ENCODE measurements at regions not wholly inside any gene's neighbourhood (a gene's known extent, or its start where the extent isn't known, plus 50 kb on each side); places are given as distances from the start of the nearest gene placed in this dataset.
"Not testable (repeated sequence)": the region's sequence is repeated elsewhere in the genome, so short reads cannot be mapped to it uniquely, and the experiment has no call there.

DNA sequence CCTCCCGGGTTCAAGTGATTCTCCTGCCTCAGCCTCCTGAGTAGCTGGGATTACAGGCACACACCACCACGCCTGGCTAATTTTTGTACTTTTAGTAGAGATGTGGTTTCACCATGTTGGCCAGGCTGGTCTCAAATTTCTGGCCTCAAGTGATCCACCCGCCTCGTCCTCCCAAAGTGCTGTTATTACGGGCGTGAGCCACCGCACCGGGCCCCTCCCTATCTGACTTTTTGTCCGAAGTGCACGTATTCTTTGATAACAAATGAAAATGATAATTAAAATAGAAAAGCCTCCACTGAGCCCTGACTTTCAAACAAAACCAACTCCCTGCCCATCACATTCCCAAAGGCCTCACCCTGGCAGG, 278.6 kb downstream of the TTC6 start:
- H3K36me3 ChIP-seq (ENCODE audit: control insufficient read depth in 1 of 2, insufficient read depth in 2 of 2, low read length in 2 of 2); H3K4me3 ChIP-seq (ENCODE audit: low read depth in 1 of 2, low read length in 2 of 2); H3K27me3 ChIP-seq (ENCODE audit: low read depth, low read length); H3K27ac ChIP-seq (ENCODE audit: low read length); H3K9me3 ChIP-seq (ENCODE audit: control insufficient read depth in 1 of 2, low read length in 2 of 2); H3K4me1 ChIP-seq (ENCODE audit: control insufficient read depth in 1 of 2, insufficient read depth in 2 of 2, low read length in 2 of 2): not testable (repeated sequence)

DNA sequence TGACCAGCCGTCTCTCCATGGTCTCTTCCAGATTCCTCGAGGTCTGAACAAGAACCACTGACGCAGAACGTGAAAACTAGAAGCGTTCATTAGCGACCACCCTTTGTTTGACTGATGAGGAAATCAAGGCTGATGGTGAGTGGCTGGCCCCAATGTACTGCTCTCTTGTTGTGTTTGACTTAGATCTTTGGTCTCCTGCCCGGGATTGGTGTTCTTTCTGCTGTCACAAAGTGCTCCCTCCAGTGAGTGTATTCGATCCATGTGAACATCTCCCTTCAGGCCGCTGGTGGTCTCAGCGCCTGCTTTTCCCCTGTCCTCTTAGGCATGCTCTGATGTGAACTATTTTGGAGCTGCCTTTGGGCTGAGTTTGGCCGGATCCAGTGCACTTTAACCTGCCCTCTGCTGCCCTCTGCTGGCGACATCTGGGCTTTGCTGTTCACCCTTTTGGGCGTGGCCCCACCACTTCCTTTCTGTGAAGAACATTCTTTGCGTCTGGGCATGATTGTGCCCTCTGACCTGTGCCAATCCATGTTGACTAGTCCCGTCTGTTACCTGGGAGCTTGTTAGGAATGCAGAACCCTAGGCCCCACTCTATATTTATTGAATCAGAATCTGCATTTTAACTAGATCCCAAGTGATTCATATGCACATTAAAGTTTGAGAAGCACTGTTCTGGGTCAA, 279.1 kb downstream of the TTC6 start:
- H3K4me3 ChIP-seq (ENCODE audit: low read depth in 1 of 2, low read length in 2 of 2): no peak overlapping the region
- H3K27ac ChIP-seq (ENCODE audit: low read length): no peak overlapping the region
- H3K36me3 ChIP-seq (ENCODE audit: control insufficient read depth in 1 of 2, insufficient read depth in 2 of 2, low read length in 2 of 2): no peaks in the 10 kb centered on the region
- peaks cover 0 to 5% of the 10 kb centered on the region in 2 donors for H3K4me1 ChIP-seq (ENCODE audit: control insufficient read depth in 1 of 2, insufficient read depth in 2 of 2, low read length in 2 of 2)
- no peaks in the 10 kb centered on the region for H3K9me3 ChIP-seq (ENCODE audit: control insufficient read depth in 1 of 2, low read length in 2 of 2)
- H3K27me3 ChIP-seq (ENCODE audit: low read depth, low read length): no peaks in the 10 kb centered on the region

DNA sequence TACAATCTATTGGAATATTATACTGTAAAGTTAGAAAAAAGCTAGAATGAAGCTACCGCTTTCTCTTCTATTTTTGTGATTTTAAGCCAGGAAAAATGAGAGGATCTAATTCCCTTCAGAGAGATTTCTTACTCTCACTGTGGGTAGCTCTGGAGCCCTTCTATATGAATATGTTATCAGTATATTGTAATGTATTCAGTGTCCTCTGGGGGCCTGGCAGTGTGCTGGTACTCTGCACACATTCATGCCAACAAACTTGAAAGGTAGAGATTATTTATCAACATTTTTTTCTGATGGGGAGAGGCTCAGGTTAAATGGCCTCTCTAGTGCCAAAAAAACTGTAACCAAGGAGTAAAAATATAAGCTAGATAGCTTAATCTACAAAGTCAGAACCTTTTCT, 292.8 kb downstream of the TTC6 start:
- no peaks in the 10 kb centered on the region for H3K9me3 ChIP-seq (ENCODE audit: control insufficient read depth in 1 of 2, low read length in 2 of 2)
- H3K27ac ChIP-seq (ENCODE audit: low read length): no peak overlapping the region
- H3K27me3 ChIP-seq (ENCODE audit: low read depth, low read length): no peaks in the 10 kb centered on the region
- no peak overlapping the region for H3K4me3 ChIP-seq (ENCODE audit: low read depth in 1 of 2, low read length in 2 of 2)
- no peaks in the 10 kb centered on the region for H3K36me3 ChIP-seq (ENCODE audit: control insufficient read depth in 1 of 2, insufficient read depth in 2 of 2, low read length in 2 of 2)
- no peaks in the 10 kb centered on the region for H3K4me1 ChIP-seq (ENCODE audit: control insufficient read depth in 1 of 2, insufficient read depth in 2 of 2, low read length in 2 of 2)

DNA sequence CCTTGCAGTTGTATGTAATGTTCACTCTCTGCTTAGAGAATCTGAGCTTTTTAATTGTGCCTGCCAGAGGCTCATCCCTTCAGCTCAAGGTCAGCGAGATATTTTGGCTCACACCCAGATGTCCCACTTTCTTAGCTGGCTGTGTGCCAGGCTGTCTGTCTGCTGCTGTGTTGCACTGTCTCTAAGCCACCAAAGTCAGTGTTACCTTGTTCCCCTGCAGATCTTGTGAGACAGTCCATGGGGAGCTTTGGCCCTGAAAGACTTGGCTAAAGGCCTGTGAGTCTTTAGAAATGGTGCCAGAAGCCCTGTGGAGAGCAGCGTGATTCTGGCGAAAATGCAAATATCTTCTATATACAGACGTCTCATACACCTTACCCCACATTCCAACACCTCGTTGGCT, 293.7 kb downstream of the TTC6 start:
- Histone ChIP-seq H3K36me3 (ENCODE audit: control insufficient read depth in 1 of 2, insufficient read depth in 2 of 2, low read length in 2 of 2) (no peaks in the 10 kb centered on the region), H3K4me3 (ENCODE audit: low read depth in 1 of 2, low read length in 2 of 2) (no peak overlapping the region), H3K27me3 (ENCODE audit: low read depth, low read length) (no peaks in the 10 kb centered on the region), H3K9me3 (ENCODE audit: control insufficient read depth in 1 of 2, low read length in 2 of 2) (no peaks in the 10 kb centered on the region), H3K4me1 (ENCODE audit: control insufficient read depth in 1 of 2, insufficient read depth in 2 of 2, low read length in 2 of 2) (no peaks in the 10 kb centered on the region), H3K27ac (ENCODE audit: low read length) (no peak overlapping the region)

DNA sequence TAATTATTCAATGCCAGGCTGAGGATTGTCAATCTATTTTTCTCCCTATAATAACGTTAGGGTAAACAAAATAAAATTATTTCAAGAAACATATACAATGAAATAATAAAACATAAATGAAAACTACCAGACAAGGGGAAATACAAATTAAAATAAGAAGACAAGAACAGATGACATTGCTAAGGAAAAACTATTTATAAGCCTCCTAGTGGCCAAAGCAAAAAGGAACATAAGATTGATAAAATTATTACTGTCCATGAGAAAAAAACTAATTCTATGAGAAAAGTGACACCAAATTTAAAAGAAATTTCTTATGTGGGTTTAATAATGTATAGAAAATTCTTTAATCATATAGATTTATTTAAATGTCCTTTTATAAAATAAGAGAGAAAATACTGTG, 294.7 kb downstream of the TTC6 start:
- Histone ChIP-seq H3K27ac (ENCODE audit: low read length) (no peak overlapping the region), H3K27me3 (ENCODE audit: low read depth, low read length) (no peaks in the 10 kb centered on the region), H3K4me3 (ENCODE audit: low read depth in 1 of 2, low read length in 2 of 2) (no peak overlapping the region), H3K9me3 (ENCODE audit: control insufficient read depth in 1 of 2, low read length in 2 of 2) (no peaks in the 10 kb centered on the region), H3K4me1 (ENCODE audit: control insufficient read depth in 1 of 2, insufficient read depth in 2 of 2, low read length in 2 of 2) (no peaks in the 10 kb centered on the region), H3K36me3 (ENCODE audit: control insufficient read depth in 1 of 2, insufficient read depth in 2 of 2, low read length in 2 of 2) (no peaks in the 10 kb centered on the region)

DNA sequence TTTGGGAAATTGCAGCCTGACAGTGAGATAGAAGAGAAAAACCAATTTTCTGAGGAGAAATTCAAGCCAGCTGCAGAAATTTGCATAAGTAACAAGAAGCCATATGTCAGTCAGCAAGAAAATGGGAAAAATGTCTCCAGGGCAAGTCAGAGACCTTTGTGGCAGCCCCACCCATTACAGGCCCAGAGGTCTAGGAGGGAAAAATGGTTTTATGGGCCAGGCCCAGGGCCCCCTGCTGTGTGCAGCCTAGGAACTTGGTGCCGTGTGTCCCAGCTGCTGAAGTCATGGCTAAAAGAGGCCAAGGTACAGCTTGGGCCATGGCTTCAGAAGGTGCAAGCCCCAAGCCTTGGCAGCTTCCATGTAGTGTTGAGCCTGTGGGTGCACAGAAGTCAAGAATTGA, 296.1 kb downstream of the TTC6 start:
- not testable (repeated sequence) for H3K9me3 ChIP-seq (ENCODE audit: control insufficient read depth in 1 of 2, low read length in 2 of 2); H3K36me3 ChIP-seq (ENCODE audit: control insufficient read depth in 1 of 2, insufficient read depth in 2 of 2, low read length in 2 of 2); H3K4me3 ChIP-seq (ENCODE audit: low read depth in 1 of 2, low read length in 2 of 2); H3K4me1 ChIP-seq (ENCODE audit: control insufficient read depth in 1 of 2, insufficient read depth in 2 of 2, low read length in 2 of 2); H3K27ac ChIP-seq (ENCODE audit: low read length); H3K27me3 ChIP-seq (ENCODE audit: low read depth, low read length)

DNA sequence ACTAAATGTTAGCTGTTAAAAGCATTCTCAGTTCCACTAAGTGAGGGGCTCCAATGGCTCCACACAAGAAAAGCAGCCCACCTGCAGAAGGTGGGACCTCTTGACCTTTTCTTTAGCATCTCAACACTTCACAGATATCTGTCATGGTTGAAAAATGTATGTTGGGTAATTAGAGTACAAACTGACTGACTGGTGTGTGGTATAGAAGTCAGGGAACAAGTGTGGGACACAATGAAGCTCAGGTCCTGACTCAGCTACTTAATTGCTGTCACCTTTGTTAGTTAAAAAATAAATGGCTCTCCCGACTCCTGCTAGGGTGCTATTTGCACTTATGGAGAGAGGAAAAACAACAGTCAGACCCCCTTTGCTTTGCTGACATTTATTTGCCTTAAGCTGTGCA, 299.0 kb downstream of the TTC6 start:
- Histone ChIP-seq H3K27me3 (ENCODE audit: low read depth, low read length) (no peaks in the 10 kb centered on the region), H3K4me1 (ENCODE audit: control insufficient read depth in 1 of 2, insufficient read depth in 2 of 2, low read length in 2 of 2) (no peaks in the 10 kb centered on the region), H3K9me3 (ENCODE audit: control insufficient read depth in 1 of 2, low read length in 2 of 2) (no peaks in the 10 kb centered on the region), H3K4me3 (ENCODE audit: low read depth in 1 of 2, low read length in 2 of 2) (no peak overlapping the region), H3K36me3 (ENCODE audit: control insufficient read depth in 1 of 2, insufficient read depth in 2 of 2, low read length in 2 of 2) (no peaks in the 10 kb centered on the region), H3K27ac (ENCODE audit: low read length) (no peak overlapping the region)

DNA sequence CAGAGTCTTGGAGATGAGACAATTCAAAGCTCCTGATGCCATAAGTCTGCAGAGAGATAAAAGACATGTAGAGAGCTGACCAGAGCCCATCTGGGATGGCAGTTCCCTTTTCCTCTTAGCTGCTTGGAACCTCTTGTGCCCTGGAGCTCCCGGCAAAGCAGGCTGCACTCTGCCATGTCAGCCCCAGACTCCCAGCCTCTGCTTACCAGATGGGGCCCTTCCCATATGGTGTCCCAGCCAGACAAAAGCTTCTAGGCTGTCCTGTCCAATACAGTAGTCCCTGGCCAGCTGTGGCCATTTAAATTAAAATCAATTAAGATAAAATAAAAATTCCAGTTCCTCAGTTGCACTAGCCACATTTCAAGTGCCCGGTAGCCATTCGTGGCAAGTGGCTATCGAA, 303.9 kb downstream of the TTC6 start:
- no peaks in the 10 kb centered on the region for H3K36me3 ChIP-seq (ENCODE audit: control insufficient read depth in 1 of 2, insufficient read depth in 2 of 2, low read length in 2 of 2)
- no peaks in the 10 kb centered on the region for H3K27me3 ChIP-seq (ENCODE audit: low read depth, low read length)
- no peak overlapping the region for H3K4me3 ChIP-seq (ENCODE audit: low read depth in 1 of 2, low read length in 2 of 2)
- no peaks in the 10 kb centered on the region for H3K4me1 ChIP-seq (ENCODE audit: control insufficient read depth in 1 of 2, insufficient read depth in 2 of 2, low read length in 2 of 2)
- H3K9me3 ChIP-seq (ENCODE audit: control insufficient read depth in 1 of 2, low read length in 2 of 2): no peaks in the 10 kb centered on the region
- H3K27ac ChIP-seq (ENCODE audit: low read length): no peak overlapping the region

DNA sequence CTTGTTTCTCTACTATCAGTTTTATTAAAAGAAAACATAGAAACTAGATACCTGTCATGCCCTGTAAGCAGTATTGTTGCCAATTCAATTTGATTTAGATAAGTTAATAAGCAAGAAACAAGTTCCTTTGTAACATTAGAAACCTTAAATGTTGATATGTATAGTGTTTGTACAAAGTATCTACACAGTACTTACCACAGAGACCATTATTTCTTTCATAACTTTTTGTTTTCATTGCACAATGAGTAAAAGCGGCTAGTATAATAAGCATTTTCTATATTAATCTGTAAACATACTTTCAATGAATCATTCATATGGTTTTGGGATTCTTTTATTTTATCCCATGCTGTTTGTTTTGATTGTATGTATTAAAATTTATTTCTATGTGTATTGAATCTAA, 305.1 kb downstream of the TTC6 start:
- Histone ChIP-seq H3K4me1 (ENCODE audit: control insufficient read depth in 1 of 2, insufficient read depth in 2 of 2, low read length in 2 of 2) (no peaks in the 10 kb centered on the region), H3K27me3 (ENCODE audit: low read depth, low read length) (no peaks in the 10 kb centered on the region), H3K36me3 (ENCODE audit: control insufficient read depth in 1 of 2, insufficient read depth in 2 of 2, low read length in 2 of 2) (no peaks in the 10 kb centered on the region), H3K27ac (ENCODE audit: low read length) (no peak overlapping the region), H3K4me3 (ENCODE audit: low read depth in 1 of 2, low read length in 2 of 2) (no peak overlapping the region), H3K9me3 (ENCODE audit: control insufficient read depth in 1 of 2, low read length in 2 of 2) (no peaks in the 10 kb centered on the region)

DNA sequence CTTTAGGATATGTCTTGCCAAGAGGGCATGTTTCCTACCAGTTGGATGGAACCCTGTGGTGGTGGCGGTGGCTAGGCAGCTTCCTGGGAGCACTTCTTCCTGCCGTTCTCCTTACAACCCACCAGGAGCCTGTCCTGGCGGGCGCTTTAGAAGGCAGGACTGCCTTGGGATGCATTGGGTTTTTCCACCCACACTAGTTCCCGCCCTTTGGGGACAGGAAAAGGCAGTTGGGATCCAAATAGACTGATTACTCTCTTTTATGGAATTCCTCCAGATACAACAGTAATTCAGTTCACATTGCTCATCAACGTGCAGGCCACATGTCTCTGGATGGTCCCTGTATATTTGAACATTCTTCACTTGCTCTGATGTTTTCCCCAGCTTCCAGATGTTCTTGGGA, 305.7 kb upstream of the SSTR1 start:
- Histone ChIP-seq H3K4me1 (ENCODE audit: control insufficient read depth in 1 of 2, insufficient read depth in 2 of 2, low read length in 2 of 2) (no peaks in the 10 kb centered on the region), H3K4me3 (ENCODE audit: low read depth in 1 of 2, low read length in 2 of 2) (no peak overlapping the region), H3K9me3 (ENCODE audit: control insufficient read depth in 1 of 2, low read length in 2 of 2) (no peaks in the 10 kb centered on the region), H3K27me3 (ENCODE audit: low read depth, low read length) (no peaks in the 10 kb centered on the region), H3K36me3 (ENCODE audit: control insufficient read depth in 1 of 2, insufficient read depth in 2 of 2, low read length in 2 of 2) (no peaks in the 10 kb centered on the region), H3K27ac (ENCODE audit: low read length) (no peak overlapping the region)

DNA sequence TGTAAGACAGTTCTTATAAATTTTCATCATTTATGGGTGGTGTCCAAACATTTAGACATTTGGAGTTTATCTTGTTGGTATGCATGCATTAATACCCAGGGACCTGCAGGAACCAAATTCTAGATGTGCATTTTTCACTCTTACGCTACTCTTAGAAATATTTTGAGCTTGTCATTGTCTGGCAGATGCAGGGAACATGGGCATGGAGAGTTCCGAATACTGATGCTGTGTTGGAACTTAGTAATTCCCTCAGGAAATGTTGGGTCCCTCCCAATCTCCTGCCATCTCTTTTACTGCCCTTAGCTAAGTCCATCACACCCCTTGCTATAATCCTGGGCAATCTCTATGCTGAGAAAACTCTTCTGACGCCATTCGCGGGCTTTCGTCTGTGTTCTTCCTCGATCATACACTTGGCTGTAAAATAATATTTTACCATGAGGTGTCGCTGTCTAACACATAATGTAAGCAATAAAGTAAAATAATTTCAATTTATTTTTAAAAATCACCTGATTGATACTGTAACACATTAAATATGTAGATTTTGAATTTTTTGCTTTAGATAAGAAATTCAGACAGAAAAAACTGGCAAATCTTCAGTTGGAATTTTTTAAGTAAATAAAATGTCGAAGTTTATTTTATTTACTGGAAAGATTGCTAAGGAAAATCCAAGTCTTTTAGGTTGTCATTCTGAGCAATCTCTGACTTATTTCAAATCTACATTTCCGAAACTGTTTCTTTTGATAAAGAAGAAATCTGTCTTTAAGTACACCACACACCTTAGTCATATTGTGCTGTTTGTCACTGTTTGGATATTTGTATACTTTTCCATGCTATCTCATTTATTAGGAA, 304.1 kb upstream of the SSTR1 start:
- Histone ChIP-seq H3K36me3 (ENCODE audit: control insufficient read depth in 1 of 2, insufficient read depth in 2 of 2, low read length in 2 of 2) (no peaks in the 10 kb centered on the region), H3K27ac (ENCODE audit: low read length) (no peak overlapping the region), H3K4me1 (ENCODE audit: control insufficient read depth in 1 of 2, insufficient read depth in 2 of 2, low read length in 2 of 2) (no peaks in the 10 kb centered on the region), H3K27me3 (ENCODE audit: low read depth, low read length) (no peaks in the 10 kb centered on the region), H3K9me3 (ENCODE audit: control insufficient read depth in 1 of 2, low read length in 2 of 2) (no peaks in the 10 kb centered on the region), H3K4me3 (ENCODE audit: low read depth in 1 of 2, low read length in 2 of 2) (no peak overlapping the region)

DNA sequence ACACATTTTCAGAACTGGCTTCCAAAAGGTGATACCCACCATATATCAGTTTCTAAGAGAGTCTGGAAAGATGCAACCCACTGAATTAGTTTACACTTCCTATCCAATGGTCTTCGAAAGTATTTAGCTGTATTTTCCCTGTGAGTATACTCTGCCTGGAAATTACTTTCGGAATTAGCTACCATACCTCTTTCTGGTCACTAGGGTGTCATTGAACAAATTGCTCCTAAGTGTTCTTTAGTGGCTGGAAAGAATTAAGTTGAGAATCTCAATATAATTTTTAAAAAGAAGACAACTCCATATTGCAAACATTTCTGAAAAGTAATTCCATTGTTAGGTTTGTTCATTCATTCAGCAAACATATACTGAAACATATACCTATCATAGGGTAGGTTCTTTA, 283.1 kb upstream of the SSTR1 start:
- Histone ChIP-seq H3K9me3 (ENCODE audit: control insufficient read depth in 1 of 2, low read length in 2 of 2) (no peaks in the 10 kb centered on the region), H3K27me3 (ENCODE audit: low read depth, low read length) (no peaks in the 10 kb centered on the region), H3K4me1 (ENCODE audit: control insufficient read depth in 1 of 2, insufficient read depth in 2 of 2, low read length in 2 of 2) (no peaks in the 10 kb centered on the region), H3K4me3 (ENCODE audit: low read depth in 1 of 2, low read length in 2 of 2) (no peak overlapping the region), H3K27ac (ENCODE audit: low read length) (no peak overlapping the region), H3K36me3 (ENCODE audit: control insufficient read depth in 1 of 2, insufficient read depth in 2 of 2, low read length in 2 of 2) (no peaks in the 10 kb centered on the region)

Data from muscle layer of duodenum (tissue), 2 donors.